AML-193 (cell line): ENCODE measurements at regions not wholly inside any gene's neighbourhood (a gene's known extent, or its start where the extent isn't known, plus 50 kb on each side); places are given as distances from the start of the nearest gene placed in this dataset.
A peak's percentile ranks its signal among the peaks of the same experiment; 100 is the strongest.
"Not testable (repeated sequence)": the region's sequence is repeated elsewhere in the genome, so short reads cannot be mapped to it uniquely, and the experiment has no call there.

ENCODE experiments used
- DNase-seq, 2 experiments: peaks; one replicate each; lab custom pipeline; 2025; lab: John Stamatoyannopoulos, UW

- no peak for DNase-seq
Measured at GRCh38 chr5:82644766-82645165, 366.6 kb upstream of the RPS23 start.

GRCh38 chr5:82644229-82644628, 366.1 kb upstream of the RPS23 start:
- no peak for DNase-seq

- no peak for DNase-seq
Measured at GRCh38 chr5:82642313-82642712, 364.2 kb upstream of the RPS23 start.

GRCh38 chr5:82641331-82642003, 363.3 kb upstream of the RPS23 start:
- DNase-seq = peak; percentile 77 to 82

GRCh38 chr5:82640916-82641315, 362.8 kb upstream of the RPS23 start:
- DNase-seq = no peak

GRCh38 chr5:82639393-82640144, 361.4 kb upstream of the RPS23 start:
- no peak for DNase-seq

GRCh38 chr5:82636591-82636990, 358.4 kb upstream of the RPS23 start:
- no peak for DNase-seq

- no peak for DNase-seq
Measured at GRCh38 chr5:82635561-82636288, 357.6 kb upstream of the RPS23 start.

- no peak for DNase-seq
Measured at GRCh38 chr5:82628364-82628910, 350.3 kb upstream of the RPS23 start.

- not testable (repeated sequence) for DNase-seq
Measured at GRCh38 chr5:82626905-82627591, 348.9 kb upstream of the RPS23 start.

- DNase-seq = not testable (repeated sequence)
Measured at GRCh38 chr5:82626012-82626411, 347.9 kb upstream of the RPS23 start.

- DNase-seq = no peak
Measured at GRCh38 chr5:82624062-82624461, 345.9 kb upstream of the RPS23 start.

- no peak for DNase-seq
Measured at GRCh38 chr5:82622711-82623514, 344.8 kb upstream of the RPS23 start.

- no peak for DNase-seq
Measured at GRCh38 chr5:82622205-82622604, 344.1 kb upstream of the RPS23 start.

- DNase-seq = no peak
Measured at GRCh38 chr5:82620957-82621600, 342.9 kb upstream of the RPS23 start.

GRCh38 chr5:82619097-82619496, 340.9 kb upstream of the RPS23 start:
- DNase-seq = no peak

GRCh38 chr5:82614706-82615105, 336.6 kb upstream of the RPS23 start:
- DNase-seq = no peak

- no peak for DNase-seq
Measured at GRCh38 chr5:82613891-82614290, 335.7 kb upstream of the RPS23 start.

GRCh38 chr5:82610686-82611085, 332.5 kb upstream of the RPS23 start:
- DNase-seq = no peak

- DNase-seq = no peak
Measured at GRCh38 chr5:82605441-82605973, 327.4 kb upstream of the RPS23 start.
